ENCODE measurements at regions not wholly inside any gene's neighbourhood (a gene's known extent, or its start where the extent isn't known, plus 50 kb on each side); places are given as distances from the start of the nearest gene placed in this dataset.

DNA sequence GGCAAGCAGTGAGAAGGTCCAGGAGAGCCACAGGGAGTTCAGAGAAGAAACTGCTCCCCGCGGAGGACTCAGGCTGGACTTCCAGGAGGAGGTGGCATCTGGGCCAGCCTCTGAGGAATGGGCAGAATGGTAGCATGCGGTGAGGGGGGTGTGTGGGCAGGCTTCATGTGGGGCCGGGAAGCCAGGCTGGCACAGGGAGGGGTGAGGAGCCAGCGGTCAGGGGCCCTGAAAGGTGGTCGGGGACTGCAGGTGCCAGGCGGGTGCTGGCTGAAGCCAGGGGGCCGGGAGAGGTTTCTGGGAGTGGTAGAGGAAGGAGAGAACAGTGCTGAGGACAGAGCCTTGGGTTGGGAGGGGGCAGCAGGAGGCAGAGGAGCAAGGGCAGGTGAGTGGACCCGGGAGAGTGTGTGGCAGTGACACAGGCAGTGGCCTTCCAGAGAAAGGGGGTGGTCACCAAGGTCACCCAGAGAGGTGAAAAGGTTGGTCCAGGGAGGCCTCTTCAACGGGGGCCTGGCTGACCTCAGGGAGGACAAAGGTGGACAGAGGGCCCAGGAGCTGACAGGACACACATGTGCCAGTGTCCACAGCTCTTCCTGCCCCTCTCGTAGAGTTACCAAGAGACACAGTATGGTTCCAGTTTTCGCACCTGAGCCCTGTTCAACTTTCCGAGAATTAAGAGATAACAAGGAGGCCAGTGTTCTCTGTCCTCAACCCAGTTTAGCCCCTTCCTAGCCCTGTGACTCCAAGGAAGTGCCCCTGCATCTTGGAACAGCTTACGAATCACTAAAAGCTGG is 101.2 kb upstream of the ASB18 start:
- DNase-seq (ENCODE audit: low spot score) = no peak
- no peak overlapping the region for H3K4me3 ChIP-seq
- no peaks in the 10 kb centered on the region for H3K36me3 ChIP-seq
- no peaks in the 10 kb centered on the region for H3K4me1 ChIP-seq (replicated peaks)
- H3K9me3 ChIP-seq = no peaks in the 10 kb centered on the region
- H3K27me3 ChIP-seq (replicated peaks; ENCODE audit: insufficient read depth) = no peaks in the 10 kb centered on the region
- intact Hi-C loops (cut with DNase I) = loop anchor here (10.0 kb wide), 1 partner anchor 139 kb away; a partner anchor contains a TSS
- TF ChIP-seq, protein P1, sequence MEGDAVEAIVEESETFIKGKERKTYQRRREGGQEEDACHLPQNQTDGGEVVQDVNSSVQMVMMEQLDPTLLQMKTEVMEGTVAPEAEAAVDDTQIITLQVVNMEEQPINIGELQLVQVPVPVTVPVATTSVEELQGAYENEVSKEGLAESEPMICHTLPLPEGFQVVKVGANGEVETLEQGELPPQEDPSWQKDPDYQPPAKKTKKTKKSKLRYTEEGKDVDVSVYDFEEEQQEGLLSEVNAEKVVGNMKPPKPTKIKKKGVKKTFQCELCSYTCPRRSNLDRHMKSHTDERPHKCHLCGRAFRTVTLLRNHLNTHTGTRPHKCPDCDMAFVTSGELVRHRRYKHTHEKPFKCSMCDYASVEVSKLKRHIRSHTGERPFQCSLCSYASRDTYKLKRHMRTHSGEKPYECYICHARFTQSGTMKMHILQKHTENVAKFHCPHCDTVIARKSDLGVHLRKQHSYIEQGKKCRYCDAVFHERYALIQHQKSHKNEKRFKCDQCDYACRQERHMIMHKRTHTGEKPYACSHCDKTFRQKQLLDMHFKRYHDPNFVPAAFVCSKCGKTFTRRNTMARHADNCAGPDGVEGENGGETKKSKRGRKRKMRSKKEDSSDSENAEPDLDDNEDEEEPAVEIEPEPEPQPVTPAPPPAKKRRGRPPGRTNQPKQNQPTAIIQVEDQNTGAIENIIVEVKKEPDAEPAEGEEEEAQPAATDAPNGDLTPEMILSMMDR (IDR thresholded peaks at IDR 0.05) = no peak
- TF ChIP-seq POLR2AphosphoS5 (IDR thresholded peaks at IDR 0.05) (no peak), POLR2A (IDR thresholded peaks at IDR 0.05) (no peak)
- no peak overlapping the region for H3K27ac ChIP-seq
- WGBS = 94% methylated on average over 14 of the region's 14 CpGs

GRCh38 chr2:236366049-236366387 is 101.8 kb upstream of the ASB18 start:
- Histone ChIP-seq H3K4me3 (no peak overlapping the region), H3K27me3 (replicated peaks; ENCODE audit: insufficient read depth) (no peaks in the 10 kb centered on the region), H3K9me3 (no peaks in the 10 kb centered on the region), H3K4me1 (replicated peaks) (no peaks in the 10 kb centered on the region), H3K36me3 (no peaks in the 10 kb centered on the region), H3K27ac (no peak overlapping the region)
- intact Hi-C loops (cut with DNase I) = loop anchor here (10.0 kb wide), 1 partner anchor 139 kb away; a partner anchor contains a TSS
- no peak for DNase-seq (ENCODE audit: low spot score)
- TF ChIP-seq, protein P1 (IDR thresholded peaks at IDR 0.05) = no peak
- TF ChIP-seq POLR2AphosphoS5 (IDR thresholded peaks at IDR 0.05) (no peak), POLR2A (IDR thresholded peaks at IDR 0.05) (no peak)
- WGBS = 79% methylated on average over 7 of the region's 7 CpGs

- H3K36me3 ChIP-seq = no peaks in the 10 kb centered on the region
- no peak for DNase-seq (ENCODE audit: low spot score)
- H3K27ac ChIP-seq = no peak overlapping the region
- H3K27me3 ChIP-seq (replicated peaks; ENCODE audit: insufficient read depth) = no peaks in the 10 kb centered on the region
- no peaks in the 10 kb centered on the region for H3K9me3 ChIP-seq
- no peak overlapping the region for H3K4me3 ChIP-seq
- 27% methylated on average over 3 of the region's 3 CpGs for WGBS
- TF ChIP-seq POLR2AphosphoS5 (IDR thresholded peaks at IDR 0.05) (no peak), POLR2A (IDR thresholded peaks at IDR 0.05) (no peak)
- TF ChIP-seq, protein P1 (IDR thresholded peaks at IDR 0.05) = no peak
- no peaks in the 10 kb centered on the region for H3K4me1 ChIP-seq (replicated peaks)
- intact Hi-C loops (cut with DNase I) = loop anchor here (10.0 kb wide), 1 partner anchor 138 kb away; a partner anchor contains a TSS
These were observed 102.2 kb upstream of the ASB18 start for GRCh38 chr2:236366397-236366796.

DNA sequence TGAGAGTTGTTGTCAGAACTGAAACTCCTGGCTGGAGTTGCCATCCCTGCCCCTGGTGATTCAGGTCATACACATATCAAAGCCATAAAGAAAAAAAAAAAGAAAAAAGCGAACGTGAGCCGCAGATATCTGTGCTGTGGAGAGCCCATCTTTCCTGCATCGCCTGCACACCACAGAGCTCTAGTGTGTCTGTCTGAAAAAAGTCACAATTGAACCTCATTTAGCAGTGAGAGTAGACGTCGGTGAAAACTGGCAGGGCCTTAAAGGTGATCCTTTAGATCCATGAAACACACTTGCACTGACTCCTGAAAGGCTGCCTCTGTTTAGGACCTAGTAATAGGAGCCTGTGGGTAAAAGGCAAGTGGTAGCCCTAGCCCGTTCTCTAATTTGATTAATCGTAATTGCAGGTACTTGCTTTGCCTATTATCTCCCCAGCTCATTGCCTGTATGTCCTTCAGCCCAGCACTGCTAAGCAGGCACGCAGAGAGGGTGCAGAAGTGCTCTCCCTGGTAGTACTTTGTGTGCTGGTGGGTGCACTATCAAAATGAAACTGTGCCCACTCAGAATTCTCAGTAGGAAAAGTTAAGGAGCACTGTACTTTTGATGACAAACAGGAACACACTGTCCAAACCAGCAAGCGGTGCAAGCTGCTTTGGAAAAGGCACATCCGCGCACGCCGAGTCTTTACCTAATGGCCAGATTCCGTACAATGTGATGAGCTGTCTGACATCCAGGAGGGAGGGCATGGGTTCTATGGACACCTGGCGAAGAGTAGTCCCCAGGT is 103.5 kb upstream of the ASB18 start:
- intact Hi-C loops (cut with DNase I) = loop anchor here (10.0 kb wide), 1 partner anchor 137 kb away; a partner anchor contains a TSS
- Histone ChIP-seq H3K27ac (no peak overlapping the region), H3K9me3 (no peaks in the 10 kb centered on the region), H3K36me3 (no peaks in the 10 kb centered on the region), H3K4me3 (no peak overlapping the region), H3K27me3 (replicated peaks; ENCODE audit: insufficient read depth) (no peaks in the 10 kb centered on the region), H3K4me1 (replicated peaks) (no peaks in the 10 kb centered on the region)
- no peak for DNase-seq (ENCODE audit: low spot score)
- TF ChIP-seq POLR2A (IDR thresholded peaks at IDR 0.05) = no peak
- TF ChIP-seq POLR2AphosphoS5 (IDR thresholded peaks at IDR 0.05) = no peak
- TF ChIP-seq, protein P1 (IDR thresholded peaks at IDR 0.05) = no peak
- 94% methylated on average over 16 of the region's 16 CpGs for WGBS
